ENCODE measurements at regions not wholly inside any gene's neighbourhood (a gene's known extent, or its start where the extent isn't known, plus 50 kb on each side); places are given as distances from the start of the nearest gene placed in this dataset.

- DNase-seq, result no peak
These were observed 54.8 kb downstream of the CCDC71L start for GRCh38 chr7:106606120-106606519.

GRCh38 chr7:106604971-106605370 is 56.0 kb downstream of the CCDC71L start:
- DNase-seq, result no peak

- DNase-seq, result peak; percentile 5 to 8
These were observed 56.5 kb downstream of the CCDC71L start for GRCh38 chr7:106604303-106604924.

- no peak for DNase-seq
These were observed 57.6 kb downstream of the CCDC71L start for GRCh38 chr7:106603346-106603745.

- no peak for DNase-seq
These were observed 58.9 kb downstream of the CCDC71L start for GRCh38 chr7:106602062-106602461.

GRCh38 chr7:106600569-106601373 is 60.2 kb downstream of the CCDC71L start:
- no peak for DNase-seq

GRCh38 chr7:106599343-106599698 is 61.6 kb downstream of the CCDC71L start:
- DNase-seq, result no peak

GRCh38 chr7:106598663-106599342 is 62.2 kb downstream of the CCDC71L start:
- DNase-seq, result peak; percentile 54 to 61

GRCh38 chr7:106597751-106598546 is 63.0 kb downstream of the CCDC71L start:
- DNase-seq, result no peak

- no peak for DNase-seq
These were observed 63.9 kb downstream of the CCDC71L start for GRCh38 chr7:106597014-106597413.

GRCh38 chr7:106595922-106596321 is 65.0 kb downstream of the CCDC71L start:
- no peak for DNase-seq

GRCh38 chr7:106593028-106593417 is 67.9 kb downstream of the CCDC71L start:
- no peak for DNase-seq

- DNase-seq, result no peak
These were observed 68.5 kb downstream of the CCDC71L start for GRCh38 chr7:106592282-106593027.

GRCh38 chr7:106591146-106591545 is 69.8 kb downstream of the CCDC71L start:
- no peak for DNase-seq

- no peak for DNase-seq
These were observed 70.6 kb downstream of the CCDC71L start for GRCh38 chr7:106590209-106590816.

- no peak for DNase-seq
These were observed 71.6 kb downstream of the CCDC71L start for GRCh38 chr7:106589198-106589879.

GRCh38 chr7:106588422-106589197 is 72.3 kb downstream of the CCDC71L start:
- DNase-seq, result no peak

GRCh38 chr7:106584914-106585759 is 75.8 kb downstream of the CCDC71L start:
- DNase-seq, result no peak
